Fibroblast of lung (primary cell): ENCODE measurements at regions not wholly inside any gene's neighbourhood (a gene's known extent, or its start where the extent isn't known, plus 50 kb on each side); places are given as distances from the start of the nearest gene placed in this dataset.

Experiments
- DNase-seq, 2 donors: peaks; one replicate each; pipeline versions ENCODE4 v3.0.0 to v3.0.0-alpha.2; 2010; ENCODE audit warnings: low read depth in 2 of 2
- H2AFZ ChIP-seq: 2 replicates; pipeline ENCODE4 v1.5.1; 2012; ENCODE audit warnings: low read length, control low read depth, inconsistent platforms
- H3K27ac ChIP-seq: 2 replicates; pipeline ENCODE4 v1.5.1; 2011; ENCODE audit warnings: low read length, control low read depth; ENCODE audit not compliant: insufficient read depth
- H3K27me3 ChIP-seq: 2 replicates; pipeline ENCODE4 v1.5.1; 2011; ENCODE audit warnings: mild to moderate bottlenecking, low read length; ENCODE audit not compliant: control insufficient read depth, insufficient read depth
- H3K36me3 ChIP-seq: 2 replicates; pipeline ENCODE4 v1.5.1; 2011; ENCODE audit warnings: low read length; ENCODE audit not compliant: control insufficient read depth, insufficient read depth
- H3K4me1 ChIP-seq: 2 replicates; pipeline ENCODE4 v1.5.1; 2011; ENCODE audit warnings: low read length; ENCODE audit not compliant: control insufficient read depth, insufficient read depth; ENCODE audit errors: extremely low read depth
- H3K4me2 ChIP-seq: 2 replicates; pipeline ENCODE4 v1.5.1; 2011; ENCODE audit warnings: low read length, control low read depth; ENCODE audit not compliant: insufficient read depth; ENCODE audit errors: extremely low read depth
- H3K4me3 ChIP-seq, 4 experiments: fragments of 200-600 bp in 1 of 4; sonication (generic) in 1 of 4; replicated peaks in 1 of 4; 2 replicates each; pipeline ENCODE4 v1.5.1; 2011 to 2016; ENCODE audit warnings: low read length in 4 of 4, low read depth in 3 of 4, mild to moderate bottlenecking in 3 of 4, control low read depth in 2 of 4, inconsistent platforms in 1 of 4, mixed read lengths in 1 of 4; ENCODE audit not compliant: insufficient read depth in 1 of 4; ENCODE audit errors: control extremely low read depth in 1 of 4
- H3K79me2 ChIP-seq: 2 replicates; pipeline ENCODE4 v1.5.1; 2012; ENCODE audit warnings: mild to moderate bottlenecking, low read length, inconsistent platforms; ENCODE audit not compliant: control insufficient read depth, insufficient read depth
- H3K9ac ChIP-seq: 2 replicates; pipeline ENCODE4 v1.5.1; 2011; ENCODE audit warnings: mild to moderate bottlenecking, low read length, control low read depth; ENCODE audit not compliant: insufficient read depth
- H3K9me3 ChIP-seq: 2 replicates; pipeline ENCODE4 v1.5.1; 2012; ENCODE audit warnings: low read depth, low read length; ENCODE audit not compliant: control insufficient read depth, insufficient read depth
- H4K20me1 ChIP-seq: 2 replicates; pipeline ENCODE4 v1.5.1; 2011; ENCODE audit warnings: low read length; ENCODE audit not compliant: control insufficient read depth, insufficient read depth; ENCODE audit errors: extremely low read depth
- EZH2 ChIP-seq: IDR thresholded peaks from 2 replicates; pipeline ENCODE4 v1.5.1; 2012; ENCODE audit warnings: low read length, control low read depth, mild to moderate bottlenecking; ENCODE audit errors: missing control alignments
- TF ChIP-seq, protein P1 (sequence below), 2 donors: IDR thresholded peaks in 1 of 2; conservative IDR thresholded peaks in 1 of 2; 1 replicate in 1 of 2; 2 replicates in 1 of 2; pipeline ENCODE4 v1.5.1; 2011 to 2012; ENCODE audit warnings: low read length in 2 of 2, control low read depth in 1 of 2, inconsistent platforms in 1 of 2, low read depth in 1 of 2, mild to moderate bottlenecking in 1 of 2

DNA sequence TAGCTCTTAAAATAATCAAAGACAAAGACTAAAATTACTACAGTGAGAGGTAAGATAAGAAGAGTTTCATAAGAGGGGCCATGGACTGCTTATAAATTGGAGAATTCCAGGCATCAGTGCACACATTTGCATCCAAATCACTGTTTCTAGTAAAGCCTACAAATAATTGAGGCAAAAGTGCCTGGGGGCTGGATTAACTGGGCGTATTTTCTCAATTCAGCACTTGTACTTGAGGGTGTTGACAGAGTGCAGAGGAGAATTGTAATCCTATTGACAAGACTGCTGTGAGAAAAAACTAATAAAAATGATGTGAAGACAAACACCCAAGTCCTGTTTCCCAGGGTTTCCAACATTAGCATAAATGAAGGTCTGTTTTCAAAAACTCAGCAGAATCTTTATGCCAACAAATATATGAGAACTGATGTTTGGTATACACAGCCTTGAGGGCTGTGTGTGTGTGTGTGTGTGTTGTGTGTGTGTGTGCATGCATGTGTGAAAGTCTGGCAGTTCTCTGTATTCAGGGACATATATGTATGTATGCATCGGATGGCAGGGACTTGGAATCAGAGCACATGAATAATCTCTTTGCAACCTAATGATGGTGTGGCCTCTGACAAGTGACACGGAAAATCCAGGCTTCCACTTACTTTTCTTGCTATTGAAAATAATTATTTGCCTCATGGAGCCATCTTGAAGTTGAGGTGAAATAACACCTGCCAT is 182.1 kb upstream of the CDC14C start:
- no peaks in the 10 kb centered on the region for H3K9me3 ChIP-seq
- H4K20me1 ChIP-seq = no peaks in the 10 kb centered on the region
- H3K4me2 ChIP-seq = no peak overlapping the region
- H3K27me3 ChIP-seq = no peaks in the 10 kb centered on the region
- no peak overlapping the region for H3K4me3 ChIP-seq
- no peaks in the 10 kb centered on the region for H3K36me3 ChIP-seq
- no peak overlapping the region for H3K27ac ChIP-seq
- H3K4me1 ChIP-seq = no peaks in the 10 kb centered on the region
- DNase-seq = no peak
- H2AFZ ChIP-seq = no peak overlapping the region
- TF ChIP-seq, protein P1, sequence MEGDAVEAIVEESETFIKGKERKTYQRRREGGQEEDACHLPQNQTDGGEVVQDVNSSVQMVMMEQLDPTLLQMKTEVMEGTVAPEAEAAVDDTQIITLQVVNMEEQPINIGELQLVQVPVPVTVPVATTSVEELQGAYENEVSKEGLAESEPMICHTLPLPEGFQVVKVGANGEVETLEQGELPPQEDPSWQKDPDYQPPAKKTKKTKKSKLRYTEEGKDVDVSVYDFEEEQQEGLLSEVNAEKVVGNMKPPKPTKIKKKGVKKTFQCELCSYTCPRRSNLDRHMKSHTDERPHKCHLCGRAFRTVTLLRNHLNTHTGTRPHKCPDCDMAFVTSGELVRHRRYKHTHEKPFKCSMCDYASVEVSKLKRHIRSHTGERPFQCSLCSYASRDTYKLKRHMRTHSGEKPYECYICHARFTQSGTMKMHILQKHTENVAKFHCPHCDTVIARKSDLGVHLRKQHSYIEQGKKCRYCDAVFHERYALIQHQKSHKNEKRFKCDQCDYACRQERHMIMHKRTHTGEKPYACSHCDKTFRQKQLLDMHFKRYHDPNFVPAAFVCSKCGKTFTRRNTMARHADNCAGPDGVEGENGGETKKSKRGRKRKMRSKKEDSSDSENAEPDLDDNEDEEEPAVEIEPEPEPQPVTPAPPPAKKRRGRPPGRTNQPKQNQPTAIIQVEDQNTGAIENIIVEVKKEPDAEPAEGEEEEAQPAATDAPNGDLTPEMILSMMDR (conservative IDR thresholded peaks at IDR 0.05 in 1 of 2, IDR thresholded peaks at IDR 0.05 in 1 of 2; ENCODE audit: low read depth in 1 of 2, low read length in 2 of 2) = no peak
- TF ChIP-seq EZH2 = no peak
- no peak overlapping the region for H3K9ac ChIP-seq
- H3K79me2 ChIP-seq = no peaks in the 10 kb centered on the region

DNA sequence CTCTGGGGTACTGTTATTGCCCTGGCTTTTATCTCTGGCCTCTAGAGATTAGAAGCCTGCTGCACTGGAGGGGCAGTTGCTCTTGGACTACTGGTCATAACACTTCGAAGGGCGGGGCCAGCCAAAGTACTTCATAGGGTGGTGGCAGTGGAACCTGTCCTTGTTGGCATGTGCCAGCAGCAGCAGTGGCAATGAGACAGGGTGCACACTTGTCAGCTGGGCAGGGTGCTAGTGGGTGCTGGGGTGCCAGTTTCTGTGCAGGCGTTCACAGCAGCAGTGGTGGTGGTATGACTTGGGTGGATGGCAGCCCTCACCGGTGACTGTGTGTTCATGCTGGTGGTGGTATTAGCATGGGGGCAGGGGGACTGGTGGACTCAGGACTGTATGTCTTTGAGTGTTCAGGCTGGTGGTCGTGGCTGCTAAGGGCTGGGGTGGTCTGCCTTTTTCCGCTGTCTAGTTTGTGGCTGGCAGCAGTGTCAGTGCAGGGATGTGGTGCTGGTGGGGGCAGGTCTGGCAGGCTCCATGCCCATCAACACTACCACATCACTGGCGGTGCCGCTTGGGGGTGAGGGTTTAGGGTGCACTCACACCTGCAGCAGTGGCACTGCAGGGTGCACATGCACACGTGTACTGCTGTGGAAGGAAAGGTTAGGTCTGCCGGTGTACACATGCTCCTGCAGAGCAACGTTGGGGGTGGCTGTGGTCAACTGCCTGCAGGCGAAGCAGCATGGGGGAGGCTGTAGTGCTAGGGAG is 176.1 kb upstream of the CDC14C start:
- TF ChIP-seq, protein P1 (conservative IDR thresholded peaks at IDR 0.05 in 1 of 2, IDR thresholded peaks at IDR 0.05 in 1 of 2; ENCODE audit: low read depth in 1 of 2, low read length in 2 of 2) = no peak
- TF ChIP-seq EZH2 = no peak
- Histone ChIP-seq H3K27me3 (no peaks in the 10 kb centered on the region), H3K9me3 (no peaks in the 10 kb centered on the region), H3K36me3 (no peaks in the 10 kb centered on the region), H3K27ac (no peak overlapping the region), H3K79me2 (no peaks in the 10 kb centered on the region), H2AFZ (no peak overlapping the region), H3K9ac (no peak overlapping the region), H3K4me3 (no peak overlapping the region), H3K4me1 (no peaks in the 10 kb centered on the region), H3K4me2 (no peak overlapping the region), H4K20me1 (no peaks in the 10 kb centered on the region)
- DNase-seq = no peak

DNA sequence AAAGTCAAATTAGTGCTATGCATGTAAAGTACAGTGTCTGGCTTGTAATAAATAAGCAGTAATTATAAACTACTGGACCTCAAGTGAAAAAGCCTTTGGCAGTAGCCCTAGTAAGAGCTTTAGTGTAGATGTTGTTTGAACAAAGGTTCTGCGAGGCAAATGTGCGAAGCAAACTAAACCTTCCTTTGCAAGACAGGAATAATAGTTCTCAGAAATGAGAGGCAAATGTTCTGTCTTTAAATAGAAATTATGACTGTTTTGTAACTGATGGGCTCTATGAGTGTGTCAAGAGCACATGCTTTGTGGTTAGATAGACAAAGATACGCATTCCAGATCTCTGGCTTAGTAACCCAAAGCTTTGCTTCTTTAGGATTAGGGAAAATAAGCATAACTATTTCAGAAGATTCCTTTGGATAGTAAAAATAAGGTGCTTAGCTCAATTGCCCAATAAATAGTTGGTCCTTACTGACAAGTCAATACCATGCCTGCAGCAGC is 169.2 kb upstream of the CDC14C start:
- no peak for DNase-seq

More for the DNA sequence above, 169.2 kb upstream of the CDC14C start:
- Histone ChIP-seq H3K9ac (no peak overlapping the region), H4K20me1 (no peaks in the 10 kb centered on the region), H3K79me2 (no peaks in the 10 kb centered on the region), H3K27me3 (no peaks in the 10 kb centered on the region), H3K36me3 (no peaks in the 10 kb centered on the region), H3K4me3 (no peak overlapping the region), H3K9me3 (no peaks in the 10 kb centered on the region), H3K4me1 (no peaks in the 10 kb centered on the region), H3K27ac (no peak overlapping the region), H3K4me2 (no peak overlapping the region), H2AFZ (no peak overlapping the region)
- TF ChIP-seq, protein P1 (conservative IDR thresholded peaks at IDR 0.05 in 1 of 2, IDR thresholded peaks at IDR 0.05 in 1 of 2; ENCODE audit: low read depth in 1 of 2, low read length in 2 of 2) = no peak
- TF ChIP-seq EZH2 = no peak
